K562 (cell line): ENCODE measurements at regions not wholly inside any gene's neighbourhood (a gene's known extent, or its start where the extent isn't known, plus 50 kb on each side); places are given as distances from the start of the nearest gene placed in this dataset.

Source experiments
- ATAC-seq: fragments of 200-7000 bp; cut with Tn5 transposase; 3 replicates; pipeline ENCODE4 v1.9.1; 2020; ENCODE audit warnings: moderate library complexity
- BruUV-seq: library from RNA; stranded (reverse); fragments of 400-500 nt; replicated peaks from 2 replicates; lab custom pipeline; 2021; lab: Mats Ljungman, UMichigan
- CTCF ChIA-PET: fragments of 300-600 bp; formaldehyde crosslinking; extraction: SDS; loops from one replicate; lab custom pipeline; 2021; ENCODE audit warnings: low intra/inter-chr PET ratio; lab: Yijun Ruan, JAX
- POLR2A ChIA-PET: fragments of 300-600, 350-650 bp; sonication (Branson Sonifier 250); formaldehyde crosslinking; extraction: SDS; loops from one replicate; lab custom pipeline; 2021; ENCODE audit warnings: antibody characterized with exemption, inconsistent platforms; lab: Yijun Ruan, JAX
- DNase-seq, 4 experiments: peaks; one replicate each; pipeline versions ENCODE4 v3.0.0 to v3.0.0-alpha.2; 2011 to 2018; ENCODE audit warnings: low spot score in 3 of 4, mixed read lengths in 3 of 4; ENCODE audit errors: extremely low read depth in 1 of 4
- FAIRE-seq: peaks from 2 replicates; lab custom pipeline; 2011; peaks lifted over from hg19 to GRCh38; lab: Jason Lieb, UNC
- H2AFZ ChIP-seq: 2 replicates; pipeline ENCODE4 v1.6.0; 2011; ENCODE audit warnings: low read depth, low read length, control low read depth, inconsistent platforms
- H3K27ac ChIP-seq: fragments of 200-600 bp; 3 replicates; pipeline ENCODE4 v1.8.0; 2011; ENCODE audit warnings: low read depth, mild to moderate bottlenecking, control low read depth, inconsistent platforms, low read length, moderate library complexity, mixed read lengths; ENCODE audit errors: extremely low read depth
- H3K27me3 ChIP-seq, 2 experiments: fragments of 300-600 bp in 1 of 2; 2 replicates in 1 of 2; 3 replicates in 1 of 2; pipeline versions ENCODE4 v1.6.0 to v1.8.0; 2011; ENCODE audit warnings: inconsistent platforms in 2 of 2, low read length in 2 of 2, mild to moderate bottlenecking in 1 of 2, mixed read lengths in 1 of 2, moderate library complexity in 1 of 2; ENCODE audit not compliant: control insufficient read depth in 2 of 2, insufficient read depth in 2 of 2
- H3K36me3 ChIP-seq: fragments of 300-600 bp; 3 replicates; pipeline ENCODE4 v1.8.0; 2011; ENCODE audit warnings: mild to moderate bottlenecking, low read length, inconsistent platforms; ENCODE audit not compliant: control insufficient read depth, insufficient read depth
- H3K4me1 ChIP-seq, 2 experiments: fragments of 200-600 bp in 1 of 2; replicated peaks in 1 of 2; 2 replicates in 1 of 2; 3 replicates in 1 of 2; pipeline versions ENCODE4 v1.5.1 to v1.8.0; 2011; ENCODE audit warnings: inconsistent platforms in 2 of 2, low read length in 2 of 2, mild to moderate bottlenecking in 1 of 2, mixed read lengths in 1 of 2, moderate library complexity in 1 of 2; ENCODE audit not compliant: control insufficient read depth in 2 of 2, insufficient read depth in 2 of 2
- H3K4me2 ChIP-seq: 2 replicates; pipeline ENCODE4 v1.6.1; 2011; ENCODE audit warnings: low read length, control low read depth, inconsistent platforms, mixed read lengths; ENCODE audit not compliant: insufficient read depth
- H3K4me3 ChIP-seq: fragments of 200-600 bp; sonication (generic), shearing (Covaris generic); 2 replicates; pipeline ENCODE4 v1.5.1; 2016; ENCODE audit warnings: control low read depth, inconsistent platforms
- H3K79me2 ChIP-seq: fragments of 200-600 bp; 3 replicates; pipeline ENCODE4 v1.8.0; 2011; ENCODE audit warnings: low read length, inconsistent platforms; ENCODE audit not compliant: control insufficient read depth, insufficient read depth
- H3K9ac ChIP-seq, 2 experiments: 2 replicates each; pipeline versions ENCODE4 v1.6.0 to v1.6.1; 2011; ENCODE audit warnings: low read depth in 2 of 2, low read length in 2 of 2, control low read depth in 1 of 2, inconsistent platforms in 1 of 2, mild to moderate bottlenecking in 1 of 2, mixed read lengths in 1 of 2; ENCODE audit not compliant: insufficient read depth in 1 of 2
- H3K9me1 ChIP-seq: one replicate; pipeline ENCODE4 v1.6.0; 2011; ENCODE audit warnings: inconsistent platforms, mild to moderate bottlenecking, low read length, moderate library complexity; ENCODE audit not compliant: control insufficient read depth, insufficient read depth
- H3K9me3 ChIP-seq: replicated peaks from 2 replicates; pipeline ENCODE4 v1.5.1; 2011; ENCODE audit warnings: low read depth, low read length, inconsistent platforms; ENCODE audit not compliant: control insufficient read depth, insufficient read depth
- H4K20me1 ChIP-seq: replicated peaks from 2 replicates; pipeline ENCODE4 v1.6.1; 2011; ENCODE audit warnings: low read length, inconsistent platforms, mixed read lengths; ENCODE audit not compliant: control insufficient read depth, insufficient read depth
- HLTF ChIP-seq: fragments of 450-650 bp; IDR thresholded peaks from 2 replicates; pipeline ENCODE4 v1.6.1; 2016
- MYC ChIP-seq, 2 experiments: fragments of 250-450 bp in 1 of 2; sonication (Bioruptor Pico) in 1 of 2; IDR thresholded peaks; 2 replicates each; pipeline versions ENCODE4 v1.5.1 to v1.6.1; 2012 to 2021; ENCODE audit warnings: low read depth in 2 of 2, borderline replicate concordance in 1 of 2, improper control_type of control experiment in 1 of 2, low read length in 1 of 2, mild to moderate bottlenecking in 1 of 2, moderate library complexity in 1 of 2
- NCOA4 ChIP-seq: fragments of 450-650 bp; IDR thresholded peaks from 2 replicates; pipeline ENCODE4 v1.6.1; 2018; ENCODE audit warnings: mild to moderate bottlenecking; ENCODE audit not compliant: partially characterized antibody
- RBBP5 ChIP-seq: fragments of 200-600 bp; sonication (generic); IDR thresholded peaks from 2 replicates; pipeline ENCODE4 v1.6.1; 2012; ENCODE audit warnings: borderline replicate concordance, mild to moderate bottlenecking, low read length, control low read depth, inconsistent platforms; ENCODE audit not compliant: insufficient read depth, poor library complexity, severe bottlenecking
- RCOR1 ChIP-seq, 2 experiments: IDR thresholded peaks; 2 replicates each; pipeline ENCODE4 v1.6.1; 2012; ENCODE audit warnings: low read depth in 2 of 2, low read length in 2 of 2, borderline replicate concordance in 1 of 2, improper control_type of control experiment in 1 of 2
- TAF1 ChIP-seq: IDR thresholded peaks from 2 replicates; pipeline ENCODE4 v1.6.1; 2011; ENCODE audit warnings: mild to moderate bottlenecking, low read length, moderate library complexity; ENCODE audit not compliant: insufficient read depth, control insufficient read depth, severe bottlenecking; ENCODE audit errors: extremely low read depth
- TBL1XR1 ChIP-seq, 2 experiments: IDR thresholded peaks; 2 replicates each; pipeline ENCODE4 v1.6.1; 2012; ENCODE audit warnings: improper control_type of control experiment in 2 of 2, low read length in 2 of 2, mild to moderate bottlenecking in 1 of 2
- YY1 ChIP-seq, 3 experiments: IDR thresholded peaks; 2 replicates each; pipeline ENCODE4 v1.6.1; 2011; ENCODE audit warnings: low read length in 2 of 3, mild to moderate bottlenecking in 2 of 3, moderate library complexity in 2 of 3, borderline replicate concordance in 1 of 3, control low read depth in 1 of 3, low read depth in 1 of 3; ENCODE audit not compliant: insufficient read depth in 3 of 3, insufficient replicate concordance in 2 of 3, control insufficient read depth in 1 of 3, insufficient read length in 1 of 3; ENCODE audit errors: extremely low read depth in 1 of 3
- WGBS: fragments of 100-300 bp; shearing (Covaris generic); methylation state at CpG from one replicate; pipeline ENCODE4 v1.1.6; 2016; ENCODE audit warnings: low coverage, mixed read lengths; ENCODE audit not compliant: insufficient coverage; ENCODE audit errors: missing lambda C conversion rate; 5-methylcytosine and 5-hydroxymethylcytosine counted together
- in situ Hi-C: fragments of 300-500 bp; cut with MboI; formaldehyde crosslinking; loops from 4 replicates; pipeline ENCODE4 v1.15.0; 2018; ENCODE audit warnings: inconsistent platforms, mixed read lengths
- intact Hi-C: fragments of 100-400 bp; cut with micrococcal nuclease; formaldehyde crosslinking; loops from 2 replicates; pipeline ENCODE4 v1.14.2; 2022
- TF ChIP-seq, protein P1 (sequence below): fragments of 250-450 bp; sonication (Bioruptor Pico); IDR thresholded peaks from 2 replicates; pipeline ENCODE4 v1.8.0; 2021; ENCODE audit warnings: mild to moderate bottlenecking, moderate library complexity
- TF ChIP-seq, protein P2 (sequence below), 2 experiments: fragments of 450-650 bp in 1 of 2; sonication (generic) in 1 of 2; formaldehyde crosslinking in 1 of 2; IDR thresholded peaks; 2 replicates each; pipeline versions ENCODE4 v1.7.1 to v1.9.0; 2016 to 2022; ENCODE audit warnings: inconsistent platforms in 1 of 2, mild to moderate bottlenecking in 1 of 2, missing genetic modification reagents in 1 of 2

DNA sequence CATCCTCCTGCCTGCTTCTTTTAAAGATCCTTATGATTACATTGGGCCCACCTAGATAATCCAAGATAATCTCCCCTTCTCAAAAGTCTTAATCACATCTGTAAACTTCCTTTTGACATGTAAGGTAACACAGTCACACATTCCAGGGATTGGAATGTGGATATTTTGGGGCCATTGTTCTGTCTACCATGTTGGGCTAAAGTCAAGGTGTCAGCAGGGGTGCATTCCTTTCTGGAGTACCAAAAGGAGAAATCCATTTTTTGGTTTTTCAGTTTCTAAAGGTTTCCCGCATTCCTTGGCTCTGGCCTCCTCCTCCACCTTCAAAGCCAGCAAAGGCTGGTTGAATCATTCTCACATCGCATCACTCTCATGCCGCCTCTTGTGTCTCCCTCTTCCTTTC, 197.6 kb upstream of the NFE2L3 start:
- Histone ChIP-seq H3K79me2 (peaks cover 14% of the 10 kb centered on the region), H3K4me2 (no peak overlapping the region), H3K9me1 (no peaks in the 10 kb centered on the region), H3K9ac (no peak overlapping the region), H3K9me3 (no peaks in the 10 kb centered on the region), H3K27me3 (peaks cover 4 to 9% of the 10 kb centered on the region in 2 experiments; a peak in 2 of 5 replicates), H3K4me1 (peaks cover 7 to 20% of the 10 kb centered on the region in 2 experiments), H3K36me3 (0 out of 3 replicates have a peak, but pooled peaks cover 1% of the 10 kb centered on the region), H3K4me3 (no peak overlapping the region), H3K27ac (no peak overlapping the region), H4K20me1 (no peaks in the 10 kb centered on the region), H2AFZ (no peak overlapping the region)
- FAIRE-seq (no peak), DNase-seq (no peak), ATAC-seq (no peak)
- WGBS: 22% methylated on average over 3 of the region's 3 CpGs
- ChIA-PET POLR2A (no interaction called here), CTCF (no interaction called here)
- in situ Hi-C loops: no loop called here
- intact Hi-C loops: no loop called here
- no TSS peak for BruUV-seq
- TF ChIP-seq, protein P1, sequence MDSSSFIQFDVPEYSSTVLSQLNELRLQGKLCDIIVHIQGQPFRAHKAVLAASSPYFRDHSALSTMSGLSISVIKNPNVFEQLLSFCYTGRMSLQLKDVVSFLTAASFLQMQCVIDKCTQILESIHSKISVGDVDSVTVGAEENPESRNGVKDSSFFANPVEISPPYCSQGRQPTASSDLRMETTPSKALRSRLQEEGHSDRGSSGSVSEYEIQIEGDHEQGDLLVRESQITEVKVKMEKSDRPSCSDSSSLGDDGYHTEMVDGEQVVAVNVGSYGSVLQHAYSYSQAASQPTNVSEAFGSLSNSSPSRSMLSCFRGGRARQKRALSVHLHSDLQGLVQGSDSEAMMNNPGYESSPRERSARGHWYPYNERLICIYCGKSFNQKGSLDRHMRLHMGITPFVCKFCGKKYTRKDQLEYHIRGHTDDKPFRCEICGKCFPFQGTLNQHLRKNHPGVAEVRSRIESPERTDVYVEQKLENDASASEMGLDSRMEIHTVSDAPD (CRISPR knock-in tag): no peak
- TF ChIP-seq TBL1XR1 (IDR thresholded peaks at IDR 0.05; ENCODE audit: low read length in 2 of 2) (no peak), RCOR1 (IDR thresholded peaks at IDR 0.05; ENCODE audit: borderline replicate concordance in 1 of 2, low read depth in 2 of 2, low read length in 2 of 2) (no peak), RBBP5 (no peak), HLTF (no peak), YY1 (IDR thresholded peaks at IDR 0.05; ENCODE audit: borderline replicate concordance in 1 of 3, control insufficient read depth in 1 of 3, extremely low read depth in 1 of 3, insufficient read depth in 3 of 3, insufficient read length in 1 of 3, insufficient replicate concordance in 2 of 3, low read depth in 1 of 3, low read length in 2 of 3) (no peak), MYC (IDR thresholded peaks at IDR 0.05; ENCODE audit: low read depth, low read length) (no peak), MYC (CRISPR knock-in tag; IDR thresholded peaks at IDR 0.05; ENCODE audit: borderline replicate concordance, low read depth) (no peak), NCOA4 (no peak), TAF1 (no peak)
- TF ChIP-seq, protein P2, sequence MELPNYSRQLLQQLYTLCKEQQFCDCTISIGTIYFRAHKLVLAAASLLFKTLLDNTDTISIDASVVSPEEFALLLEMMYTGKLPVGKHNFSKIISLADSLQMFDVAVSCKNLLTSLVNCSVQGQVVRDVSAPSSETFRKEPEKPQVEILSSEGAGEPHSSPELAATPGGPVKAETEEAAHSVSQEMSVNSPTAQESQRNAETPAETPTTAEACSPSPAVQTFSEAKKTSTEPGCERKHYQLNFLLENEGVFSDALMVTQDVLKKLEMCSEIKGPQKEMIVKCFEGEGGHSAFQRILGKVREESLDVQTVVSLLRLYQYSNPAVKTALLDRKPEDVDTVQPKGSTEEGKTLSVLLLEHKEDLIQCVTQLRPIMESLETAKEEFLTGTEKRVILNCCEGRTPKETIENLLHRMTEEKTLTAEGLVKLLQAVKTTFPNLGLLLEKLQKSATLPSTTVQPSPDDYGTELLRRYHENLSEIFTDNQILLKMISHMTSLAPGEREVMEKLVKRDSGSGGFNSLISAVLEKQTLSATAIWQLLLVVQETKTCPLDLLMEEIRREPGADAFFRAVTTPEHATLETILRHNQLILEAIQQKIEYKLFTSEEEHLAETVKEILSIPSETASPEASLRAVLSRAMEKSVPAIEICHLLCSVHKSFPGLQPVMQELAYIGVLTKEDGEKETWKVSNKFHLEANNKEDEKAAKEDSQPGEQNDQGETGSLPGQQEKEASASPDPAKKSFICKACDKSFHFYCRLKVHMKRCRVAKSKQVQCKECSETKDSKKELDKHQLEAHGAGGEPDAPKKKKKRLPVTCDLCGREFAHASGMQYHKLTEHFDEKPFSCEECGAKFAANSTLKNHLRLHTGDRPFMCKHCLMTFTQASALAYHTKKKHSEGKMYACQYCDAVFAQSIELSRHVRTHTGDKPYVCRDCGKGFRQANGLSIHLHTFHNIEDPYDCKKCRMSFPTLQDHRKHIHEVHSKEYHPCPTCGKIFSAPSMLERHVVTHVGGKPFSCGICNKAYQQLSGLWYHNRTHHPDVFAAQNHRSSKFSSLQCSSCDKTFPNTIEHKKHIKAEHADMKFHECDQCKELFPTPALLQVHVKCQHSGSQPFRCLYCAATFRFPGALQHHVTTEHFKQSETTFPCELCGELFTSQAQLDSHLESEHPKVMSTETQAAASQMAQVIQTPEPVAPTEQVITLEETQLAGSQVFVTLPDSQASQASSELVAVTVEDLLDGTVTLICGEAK (IDR thresholded peaks at IDR 0.05): no peak
- TF ChIP-seq, protein P2 (CRISPR knock-in tag; IDR thresholded peaks at IDR 0.05): no peak
